Karpas-422 (cell line): ENCODE measurements at regions not wholly inside any gene's neighbourhood (a gene's known extent, or its start where the extent isn't known, plus 50 kb on each side); places are given as distances from the start of the nearest gene placed in this dataset.
"Not testable (repeated sequence)": the region's sequence is repeated elsewhere in the genome, so short reads cannot be mapped to it uniquely, and the experiment has no call there.

Experiments
- DNase-seq: peaks from one replicate; pipeline ENCODE4 v3.0.0-alpha.2; 2015
- H2AFZ ChIP-seq: fragments of 200-600 bp; sonication (generic); 2 replicates; pipeline ENCODE4 v1.6.1; 2014; ENCODE audit warnings: antibody characterized with exemption, low read length, mixed read lengths
- H3K27ac ChIP-seq: fragments of 200-600 bp; sonication (generic); 2 replicates; pipeline ENCODE4 v1.5.1; 2014; ENCODE audit warnings: mild to moderate bottlenecking, low read length, moderate library complexity
- H3K27me3 ChIP-seq: fragments of 200-600 bp; sonication (generic); 2 replicates; pipeline ENCODE4 v1.6.1; 2014; ENCODE audit warnings: low read length, mixed read lengths
- H3K36me3 ChIP-seq: fragments of 200-600 bp; sonication (generic); 2 replicates; pipeline ENCODE4 v1.6.1; 2014; ENCODE audit warnings: low read length, mixed read lengths; ENCODE audit not compliant: insufficient read depth
- H3K4me1 ChIP-seq: fragments of 200-600 bp; sonication (generic); 2 replicates; pipeline ENCODE4 v1.6.1; 2014; ENCODE audit warnings: mild to moderate bottlenecking, low read length, mixed read lengths
- H3K4me2 ChIP-seq: fragments of 200-600 bp; sonication (generic); 2 replicates; pipeline ENCODE4 v1.6.1; 2014; ENCODE audit warnings: low read length, low read depth, mild to moderate bottlenecking; ENCODE audit not compliant: poor library complexity, severe bottlenecking
- H3K4me3 ChIP-seq: fragments of 200-600 bp; sonication (generic); 2 replicates; pipeline ENCODE4 v1.5.1; 2014; ENCODE audit warnings: mild to moderate bottlenecking, antibody characterized with exemption, low read length, mixed read lengths
- H3K79me2 ChIP-seq: fragments of 200-600 bp; sonication (generic); 2 replicates; pipeline ENCODE4 v1.6.1; 2014; ENCODE audit warnings: mild to moderate bottlenecking, low read length, mixed read lengths
- H3K9ac ChIP-seq: fragments of 200-600 bp; sonication (generic); 2 replicates; pipeline ENCODE4 v1.6.0; 2014; ENCODE audit warnings: low read length
- H3K9me2 ChIP-seq: fragments of 200-600 bp; sonication (generic), shearing (Covaris generic); replicated peaks from 2 replicates; pipeline ENCODE4 v1.6.0; 2014; ENCODE audit warnings: mild to moderate bottlenecking, low read length, moderate library complexity; ENCODE audit not compliant: insufficient read depth
- H3K9me3 ChIP-seq: fragments of 300-700, 200-600 bp; sonication (generic); 2 replicates; pipeline ENCODE4 v1.6.1; 2014; ENCODE audit warnings: low read length, mixed read lengths
- H4K20me1 ChIP-seq: fragments of 200-600 bp; sonication (generic); 2 replicates; pipeline ENCODE4 v1.6.1; 2014; ENCODE audit warnings: mild to moderate bottlenecking, antibody characterized with exemption, low read length, low read depth; ENCODE audit not compliant: insufficient read depth

DNA sequence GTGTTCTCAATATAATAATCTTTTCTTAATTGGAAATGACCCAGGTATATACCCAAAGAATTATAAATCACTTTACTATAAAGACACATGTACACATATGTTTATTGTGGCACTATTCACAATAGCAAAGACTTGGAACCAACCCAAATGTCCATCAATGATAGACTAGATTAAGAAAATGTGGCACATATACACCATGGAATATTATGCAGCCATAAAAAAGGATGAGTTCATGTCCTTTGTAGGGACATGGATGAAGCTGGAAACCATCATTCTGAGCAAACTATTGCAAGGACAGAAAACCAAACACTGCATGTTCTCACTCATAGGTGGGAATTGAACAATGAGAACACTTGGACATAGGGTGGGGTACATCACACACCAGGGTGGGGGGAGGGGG lies 56.8 kb downstream of the SCGB2B2 start:
- H4K20me1 ChIP-seq, DNase-seq, H2AFZ ChIP-seq, H3K9me2 ChIP-seq, H3K4me1 ChIP-seq, H3K79me2 ChIP-seq, H3K4me2 ChIP-seq, H3K4me3 ChIP-seq, H3K27me3 ChIP-seq, H3K9ac ChIP-seq, H3K36me3 ChIP-seq, H3K27ac ChIP-seq, H3K9me3 ChIP-seq: not testable (repeated sequence)

DNA sequence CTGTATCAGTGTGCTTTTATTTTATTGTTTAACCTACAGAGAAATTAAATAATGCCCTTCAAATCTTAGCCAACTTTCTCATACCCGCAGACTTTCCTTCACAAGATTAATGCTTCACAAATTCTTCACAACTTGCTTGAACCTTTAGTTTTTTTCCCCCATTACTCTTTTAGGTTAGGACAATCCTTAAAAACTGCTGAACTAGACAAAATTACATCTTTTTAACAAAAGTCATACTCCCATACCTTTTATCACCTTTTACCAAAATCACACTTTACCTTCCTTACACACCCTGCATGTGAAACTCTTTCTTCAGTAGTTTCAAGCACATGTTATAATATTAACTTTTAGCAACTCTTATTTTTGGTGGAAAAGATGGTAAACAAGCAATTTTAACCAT lies 58.5 kb downstream of the SCGB2B2 start:
- H2AFZ ChIP-seq: no peak overlapping the region
- no peak for DNase-seq
- no peaks in the 10 kb centered on the region for H4K20me1 ChIP-seq
- no peak overlapping the region for H3K4me3 ChIP-seq
- no peaks in the 10 kb centered on the region for H3K79me2 ChIP-seq
- H3K27ac ChIP-seq: no peak overlapping the region
- H3K27me3 ChIP-seq: no peaks in the 10 kb centered on the region
- no peaks in the 10 kb centered on the region for H3K9me2 ChIP-seq
- no peak overlapping the region for H3K4me2 ChIP-seq
- no peaks in the 10 kb centered on the region for H3K36me3 ChIP-seq
- no peak overlapping the region for H3K9ac ChIP-seq
- no peaks in the 10 kb centered on the region for H3K4me1 ChIP-seq
- H3K9me3 ChIP-seq: no peaks in the 10 kb centered on the region

DNA sequence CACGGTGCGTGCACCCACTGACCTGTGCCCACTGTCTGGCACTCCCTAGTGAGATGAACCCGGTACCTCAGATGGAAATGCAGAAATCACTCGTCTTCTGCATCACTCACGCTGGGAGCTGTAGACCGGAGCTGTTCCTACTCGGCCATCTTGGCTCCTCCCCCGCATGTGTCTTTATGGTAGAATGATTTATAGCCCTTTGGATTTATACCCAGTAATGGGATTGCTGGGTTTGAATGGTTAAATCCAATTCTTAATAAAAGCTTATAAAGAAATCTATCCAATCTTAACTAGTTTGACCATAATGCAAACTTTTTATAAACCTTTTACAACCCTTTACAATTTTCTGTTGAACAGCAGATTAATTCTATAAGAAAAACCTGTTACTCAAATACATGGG lies 59.0 kb downstream of the SCGB2B2 start:
- not testable (repeated sequence) for H3K9me3 ChIP-seq, H4K20me1 ChIP-seq, H2AFZ ChIP-seq, H3K36me3 ChIP-seq, H3K4me1 ChIP-seq, DNase-seq, H3K27ac ChIP-seq, H3K79me2 ChIP-seq, H3K9ac ChIP-seq, H3K27me3 ChIP-seq, H3K4me2 ChIP-seq, H3K9me2 ChIP-seq, H3K4me3 ChIP-seq

DNA sequence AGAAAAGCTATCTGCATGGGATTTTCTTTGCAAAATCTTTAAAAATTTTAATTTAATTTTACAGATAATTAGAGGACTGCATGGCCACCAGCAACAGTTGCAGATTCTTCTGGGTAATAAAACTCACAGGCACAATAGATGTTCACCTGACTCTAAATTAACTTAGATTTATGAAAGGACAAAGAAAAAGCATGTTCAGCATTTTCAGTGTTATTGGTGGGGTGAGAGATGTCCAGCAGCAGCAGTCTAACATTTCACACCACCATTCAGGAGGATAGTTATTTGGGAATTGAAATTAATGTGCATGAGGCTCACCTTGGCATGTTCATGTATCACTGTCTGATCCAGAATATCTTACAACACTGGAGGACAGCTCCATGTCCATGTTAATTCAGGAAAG lies 74.0 kb downstream of the SCGB2B2 start:
- H3K79me2 ChIP-seq: no peaks in the 10 kb centered on the region
- H3K27me3 ChIP-seq: no peaks in the 10 kb centered on the region
- no peaks in the 10 kb centered on the region for H4K20me1 ChIP-seq
- no peak overlapping the region for H3K4me3 ChIP-seq
- H3K27ac ChIP-seq: no peak overlapping the region
- H3K9me3 ChIP-seq: no peaks in the 10 kb centered on the region
- H3K9me2 ChIP-seq: no peaks in the 10 kb centered on the region
- no peak overlapping the region for H3K4me2 ChIP-seq
- H3K9ac ChIP-seq: no peak overlapping the region
- H2AFZ ChIP-seq: no peak overlapping the region
- no peaks in the 10 kb centered on the region for H3K4me1 ChIP-seq
- no peak for DNase-seq
- no peaks in the 10 kb centered on the region for H3K36me3 ChIP-seq

DNA sequence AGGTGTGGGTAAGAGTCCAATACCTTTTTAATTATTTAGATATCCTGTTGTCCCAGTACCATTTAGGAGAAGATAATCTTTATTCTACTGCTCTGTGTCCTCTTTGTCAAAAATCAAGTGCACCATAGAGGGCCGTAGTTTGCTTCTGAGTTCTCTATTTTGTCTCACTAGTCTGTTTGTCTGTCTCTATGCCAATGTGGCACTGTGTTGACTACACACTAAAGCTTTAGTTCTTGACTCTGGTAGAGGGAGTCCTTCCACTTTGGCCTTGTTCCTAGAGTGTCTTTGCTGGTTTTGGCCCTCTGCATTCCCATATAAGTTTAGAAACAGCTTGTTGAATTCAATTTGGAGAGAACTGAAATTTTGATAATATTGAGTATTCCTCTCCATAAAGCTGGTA lies 75.9 kb downstream of the SCGB2B2 start:
- no peak overlapping the region for H3K27ac ChIP-seq
- no peak for DNase-seq
- H3K4me1 ChIP-seq: no peaks in the 10 kb centered on the region
- no peak overlapping the region for H2AFZ ChIP-seq
- H3K4me2 ChIP-seq: no peak overlapping the region
- no peaks in the 10 kb centered on the region for H4K20me1 ChIP-seq
- H3K9me2 ChIP-seq: no peaks in the 10 kb centered on the region
- no peaks in the 10 kb centered on the region for H3K9me3 ChIP-seq
- no peaks in the 10 kb centered on the region for H3K27me3 ChIP-seq
- no peaks in the 10 kb centered on the region for H3K36me3 ChIP-seq
- H3K79me2 ChIP-seq: no peaks in the 10 kb centered on the region
- H3K4me3 ChIP-seq: no peak overlapping the region
- no peak overlapping the region for H3K9ac ChIP-seq

DNA sequence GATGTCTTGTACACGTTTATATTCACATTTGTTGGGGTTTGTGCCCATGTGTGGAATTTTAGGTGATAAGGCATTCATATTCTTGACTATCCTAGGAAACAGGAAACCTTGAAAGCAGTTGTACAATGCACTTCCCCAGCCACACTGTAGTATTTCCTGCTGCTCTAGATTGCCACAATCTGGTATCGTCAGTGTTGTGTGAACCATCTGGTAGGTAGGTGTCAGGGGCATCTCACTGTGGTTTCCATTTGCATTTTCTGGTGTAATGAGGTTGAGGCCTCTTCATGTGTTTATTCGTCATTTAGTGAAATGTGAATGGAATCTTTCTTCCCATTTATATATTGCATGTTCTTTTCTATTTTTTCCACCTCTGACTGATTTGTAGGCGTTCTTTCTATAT lies 76.6 kb downstream of the SCGB2B2 start:
- Histone ChIP-seq H3K27ac (no peak overlapping the region), H4K20me1 (no peaks in the 10 kb centered on the region), H3K9me3 (no peaks in the 10 kb centered on the region), H3K4me1 (no peaks in the 10 kb centered on the region), H3K27me3 (no peaks in the 10 kb centered on the region), H3K4me2 (no peak overlapping the region), H3K36me3 (no peaks in the 10 kb centered on the region), H3K4me3 (no peak overlapping the region), H2AFZ (no peak overlapping the region), H3K9ac (no peak overlapping the region), H3K9me2 (no peaks in the 10 kb centered on the region), H3K79me2 (no peaks in the 10 kb centered on the region)
- no peak for DNase-seq

DNA sequence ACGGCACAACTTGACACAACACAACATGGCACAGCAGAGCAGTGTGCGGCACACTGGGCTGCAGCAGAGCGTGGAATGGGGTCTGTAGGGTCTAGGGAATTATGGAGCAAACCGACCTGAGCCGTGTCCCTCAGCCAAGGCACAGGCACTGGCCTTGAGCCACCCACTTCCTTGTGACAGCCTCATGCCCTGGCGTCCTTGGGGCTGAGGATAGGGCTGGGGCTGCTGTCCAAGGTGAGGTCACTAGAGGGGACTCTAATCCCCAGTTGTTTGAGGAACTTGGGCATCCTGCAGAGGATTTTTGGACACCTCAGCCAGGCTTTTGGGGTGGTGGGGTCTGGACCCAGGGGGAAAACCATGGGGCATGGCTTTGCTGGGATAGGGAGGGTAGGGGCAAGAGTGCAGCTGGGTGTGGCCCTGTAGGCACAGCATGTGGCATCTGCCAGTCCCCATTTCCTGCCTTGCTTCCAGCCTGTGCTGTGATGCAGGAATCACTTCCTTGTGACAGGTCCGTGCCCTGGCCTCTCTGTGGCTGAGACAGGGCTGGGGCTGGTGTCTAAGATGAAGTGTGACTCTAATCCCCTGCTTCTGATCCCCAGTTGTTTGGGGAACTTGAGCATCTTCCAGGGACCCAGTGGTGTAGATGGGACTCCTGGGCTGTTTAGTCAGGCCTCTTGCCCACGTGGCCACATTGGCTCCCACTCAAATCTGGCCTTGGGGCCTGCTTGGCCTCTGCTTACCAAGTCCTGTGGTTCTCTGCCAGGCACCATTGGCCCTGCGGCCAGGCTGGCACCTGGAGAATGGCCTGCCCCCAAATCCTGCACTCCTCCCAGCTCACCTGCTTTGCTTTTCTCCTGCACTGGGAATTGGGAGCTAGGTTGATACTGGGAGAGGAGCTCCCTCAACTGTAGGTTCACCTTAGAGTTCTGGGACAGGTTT lies 78.5 kb downstream of the SCGB2B2 start:
- Histone ChIP-seq H3K9me3 (no peaks in the 10 kb centered on the region), H3K9me2 (no peaks in the 10 kb centered on the region), H3K9ac (no peak overlapping the region), H3K27ac (no peak overlapping the region), H3K4me2 (no peak overlapping the region), H4K20me1 (no peaks in the 10 kb centered on the region), H3K79me2 (no peaks in the 10 kb centered on the region), H3K36me3 (no peaks in the 10 kb centered on the region), H2AFZ (no peak overlapping the region), H3K4me3 (no peak overlapping the region), H3K27me3 (no peaks in the 10 kb centered on the region), H3K4me1 (no peaks in the 10 kb centered on the region)
- no peak for DNase-seq

DNA sequence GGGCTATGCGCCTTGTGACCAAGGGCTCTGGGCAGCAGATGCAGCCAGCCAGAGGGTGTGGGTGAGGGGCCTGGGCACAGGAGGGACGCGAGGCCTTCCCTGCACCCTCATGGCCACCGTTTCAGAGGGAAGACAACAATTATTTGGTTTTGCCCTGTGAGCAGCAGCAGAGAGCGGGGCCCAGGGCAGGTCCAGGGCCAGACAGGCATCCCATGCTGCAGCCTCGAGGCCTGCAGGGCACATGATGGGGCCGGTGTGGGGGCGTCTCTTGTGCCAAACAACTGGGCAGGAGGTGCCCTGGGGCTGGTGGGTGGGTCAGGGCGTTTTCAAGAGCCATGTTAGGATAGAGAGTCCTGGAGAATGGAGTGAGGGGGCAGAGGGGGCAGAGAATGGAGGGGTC lies 79.4 kb downstream of the SCGB2B2 start:
- Histone ChIP-seq H4K20me1 (no peaks in the 10 kb centered on the region), H3K27ac (no peak overlapping the region)

More for the DNA sequence above, 79.4 kb downstream of the SCGB2B2 start:
- H2AFZ ChIP-seq: no peak overlapping the region
- H3K4me1 ChIP-seq: no peaks in the 10 kb centered on the region
- H3K79me2 ChIP-seq: no peaks in the 10 kb centered on the region
- H3K9me3 ChIP-seq: no peaks in the 10 kb centered on the region
- no peaks in the 10 kb centered on the region for H3K36me3 ChIP-seq
- H3K27me3 ChIP-seq: no peaks in the 10 kb centered on the region
- no peak overlapping the region for H3K4me3 ChIP-seq
- DNase-seq: no peak
- no peaks in the 10 kb centered on the region for H3K9me2 ChIP-seq
- H3K9ac ChIP-seq: no peak overlapping the region
- no peak overlapping the region for H3K4me2 ChIP-seq
